H9 (cell line): ENCODE measurements at regions not wholly inside any gene's neighbourhood (a gene's known extent, or its start where the extent isn't known, plus 50 kb on each side); places are given as distances from the start of the nearest gene placed in this dataset.
"Not testable (repeated sequence)": the region's sequence is repeated elsewhere in the genome, so short reads cannot be mapped to it uniquely, and the experiment has no call there.

ENCODE experiments used
- DNase-seq: peaks from one replicate; pipeline ENCODE4 v3.0.0-alpha.2; 2017
- H2AFZ ChIP-seq: one replicate; pipeline ENCODE4 v1.6.1; 2013; ENCODE audit warnings: mild to moderate bottlenecking, low read length, control low read depth, moderate library complexity
- H2AK5ac ChIP-seq: 2 replicates; pipeline ENCODE4 v1.6.1; 2013; ENCODE audit warnings: low read length, control low read depth, mixed read lengths; ENCODE audit not compliant: insufficient read length
- H2BK120ac ChIP-seq: one replicate; pipeline ENCODE4 v1.6.1; 2013; ENCODE audit warnings: low read depth, mild to moderate bottlenecking, low read length, control low read depth, inconsistent platforms; ENCODE audit not compliant: poor library complexity, severe bottlenecking
- H2BK12ac ChIP-seq: 2 replicates; pipeline ENCODE4 v1.6.1; 2013; ENCODE audit warnings: low read length, control low read depth, mixed read lengths, low read depth; ENCODE audit not compliant: insufficient read length
- H2BK15ac ChIP-seq: 2 replicates; pipeline ENCODE4 v1.6.1; 2013; ENCODE audit warnings: low read depth, low read length, control low read depth
- H2BK20ac ChIP-seq: one replicate; pipeline ENCODE4 v1.6.1; 2013; ENCODE audit warnings: low read depth, mild to moderate bottlenecking, low read length, control low read depth, inconsistent platforms; ENCODE audit not compliant: poor library complexity, severe bottlenecking
- H2BK5ac ChIP-seq: 2 replicates; pipeline ENCODE4 v1.6.1; 2013; ENCODE audit warnings: low read length, control low read depth, mixed read lengths; ENCODE audit not compliant: insufficient read length
- H3K14ac ChIP-seq: 2 replicates; pipeline ENCODE4 v1.6.1; 2013; ENCODE audit warnings: low read length, control low read depth; ENCODE audit not compliant: insufficient read depth
- H3K18ac ChIP-seq: 2 replicates; pipeline ENCODE4 v1.6.1; 2013; ENCODE audit warnings: low read depth, mild to moderate bottlenecking, mixed read lengths, low read length, control low read depth; ENCODE audit not compliant: insufficient read length
- H3K23ac ChIP-seq: 2 replicates; pipeline ENCODE4 v1.6.1; 2013; ENCODE audit warnings: low read length, control low read depth, mixed read lengths, low read depth; ENCODE audit not compliant: insufficient read length
- H3K23me2 ChIP-seq: 2 replicates; pipeline ENCODE4 v1.6.1; 2013; ENCODE audit warnings: low read depth, mild to moderate bottlenecking, mixed read lengths, low read length, control low read depth; ENCODE audit not compliant: insufficient read length, poor library complexity, severe bottlenecking
- H3K27ac ChIP-seq: 2 replicates; pipeline ENCODE4 v1.5.1; 2013; ENCODE audit warnings: low read length, control low read depth, mixed read lengths, low read depth; ENCODE audit not compliant: insufficient read length
- H3K27me3 ChIP-seq: 2 replicates; pipeline ENCODE4 v1.6.1; 2013; ENCODE audit warnings: low read length, control low read depth, inconsistent platforms; ENCODE audit not compliant: insufficient read depth
- H3K4ac ChIP-seq: 2 replicates; pipeline ENCODE4 v1.6.1; 2013; ENCODE audit warnings: low read depth, mild to moderate bottlenecking, control low read depth, inconsistent platforms, low read length, moderate library complexity
- H3K4me1 ChIP-seq: 2 replicates; pipeline ENCODE4 v1.6.1; 2013; ENCODE audit warnings: low read length, control low read depth, inconsistent platforms; ENCODE audit not compliant: insufficient read depth
- H3K4me2 ChIP-seq: 2 replicates; pipeline ENCODE4 v1.6.1; 2013; ENCODE audit warnings: low read length, control low read depth, mixed read lengths; ENCODE audit not compliant: insufficient read length, insufficient read depth
- H3K56ac ChIP-seq: 2 replicates; pipeline ENCODE4 v1.6.1; 2013; ENCODE audit warnings: low read depth, mild to moderate bottlenecking, mixed read lengths, low read length, control low read depth; ENCODE audit not compliant: insufficient read length
- H3K79me1 ChIP-seq: 2 replicates; pipeline ENCODE4 v1.6.1; 2013; ENCODE audit warnings: low read depth, mild to moderate bottlenecking, moderate library complexity, low read length, control low read depth, inconsistent platforms; ENCODE audit not compliant: insufficient read depth, poor library complexity, severe bottlenecking
- H3K79me2 ChIP-seq: 2 replicates; pipeline ENCODE4 v1.6.1; 2013; ENCODE audit warnings: low read length, control low read depth, inconsistent platforms; ENCODE audit not compliant: insufficient read depth
- H3K9ac ChIP-seq: 2 replicates; pipeline ENCODE4 v1.6.1; 2013; ENCODE audit warnings: low read length, control low read depth, mixed read lengths; ENCODE audit not compliant: insufficient read length; ENCODE audit errors: extremely low read depth
- H3K9me3 ChIP-seq: one replicate; pipeline ENCODE4 v1.6.1; 2013; ENCODE audit warnings: low read depth, low read length, inconsistent platforms; ENCODE audit not compliant: control insufficient read depth
- H3T11ph ChIP-seq: one replicate; pipeline ENCODE4 v1.6.1; 2013; ENCODE audit warnings: mild to moderate bottlenecking, low read length, control low read depth, inconsistent platforms
- H4K20me1 ChIP-seq: one replicate; pipeline ENCODE4 v1.6.1; 2013; ENCODE audit not compliant: control insufficient read depth, insufficient read length, insufficient read depth
- H4K5ac ChIP-seq: 2 replicates; pipeline ENCODE4 v1.6.1; 2013; ENCODE audit warnings: low read depth, mild to moderate bottlenecking, mixed read lengths, low read length, control low read depth; ENCODE audit not compliant: insufficient read length
- H4K8ac ChIP-seq: replicated peaks from 2 replicates; pipeline ENCODE4 v1.6.1; 2013; ENCODE audit warnings: low read length, control low read depth, mixed read lengths, low read depth; ENCODE audit not compliant: insufficient read length
- H4K91ac ChIP-seq: 2 replicates; pipeline ENCODE4 v1.6.1; 2013; ENCODE audit warnings: low read depth, mild to moderate bottlenecking, moderate library complexity, mixed read lengths, low read length, control low read depth; ENCODE audit not compliant: insufficient read length
- H3K27ac Mint-ChIP-seq, 3 experiments: 2 replicates in 2 of 3; 3 replicates in 1 of 3; pipeline ENCODE4 v1.8.0; 2020 to 2021; ENCODE audit warnings: mixed read lengths in 3 of 3, mild to moderate bottlenecking in 1 of 3, moderate library complexity in 1 of 3
- H3K27me3 Mint-ChIP-seq: 2 replicates; pipeline ENCODE4 v1.8.0; 2021; ENCODE audit warnings: low read depth, mild to moderate bottlenecking, moderate library complexity, mixed read lengths
- H3K36me3 Mint-ChIP-seq, 3 experiments: 2 replicates in 2 of 3; 3 replicates in 1 of 3; pipeline ENCODE4 v1.8.0; 2020 to 2021; ENCODE audit warnings: low read depth in 3 of 3, mixed read lengths in 3 of 3; ENCODE audit not compliant: insufficient read depth in 1 of 3
- H3K4me1 Mint-ChIP-seq, 2 experiments: 2 replicates each; pipeline ENCODE4 v1.8.0; 2020; ENCODE audit warnings: mixed read lengths in 2 of 2
- H3K4me3 Mint-ChIP-seq, 2 experiments: 2 replicates in 1 of 2; 3 replicates in 1 of 2; pipeline ENCODE4 v1.8.0; 2020 to 2021; ENCODE audit warnings: mild to moderate bottlenecking in 2 of 2, mixed read lengths in 2 of 2, moderate library complexity in 1 of 2
- H3K9me3 Mint-ChIP-seq, 2 experiments: 2 replicates in 1 of 2; 3 replicates in 1 of 2; pipeline ENCODE4 v1.8.0; 2020; ENCODE audit warnings: mild to moderate bottlenecking in 2 of 2, mixed read lengths in 2 of 2, moderate library complexity in 1 of 2
- WGBS: extraction: QIAGEN DNeasy Blood & Tissue Kit; methylation state at CpG from one replicate; pipeline ENCODE4 v1.1.7; 2013; ENCODE audit warnings: missing lambda C conversion rate, low lambda C conversion rate, mixed read lengths; ENCODE audit not compliant: insufficient read length; ENCODE audit errors: extremely low coverage; 5-methylcytosine and 5-hydroxymethylcytosine counted together

DNA sequence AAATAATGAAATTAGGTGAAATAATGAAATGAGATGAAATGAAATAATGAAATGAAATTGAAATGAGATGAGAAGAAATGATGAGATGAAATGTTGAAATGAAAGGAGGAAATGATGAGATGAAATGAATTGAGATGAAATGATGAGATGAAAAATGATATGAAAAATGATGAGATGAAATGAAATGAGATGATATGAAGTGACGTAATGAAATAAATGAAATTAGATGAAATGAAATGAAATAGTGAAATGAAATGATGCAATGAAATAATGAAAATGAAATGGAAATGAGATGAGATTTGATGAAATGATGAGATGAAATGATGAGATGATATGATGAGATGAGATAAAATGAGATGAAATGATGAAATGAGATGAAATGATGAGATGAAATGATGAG lies 651.9 kb downstream of the ZNF37A start:
- H3K23me2 ChIP-seq, H3K4me2 ChIP-seq, H3K4me1 Mint-ChIP-seq, H2AFZ ChIP-seq, H4K5ac ChIP-seq, H3K27me3 ChIP-seq, H3K56ac ChIP-seq, H4K91ac ChIP-seq, H2AK5ac ChIP-seq, H3K4me3 Mint-ChIP-seq, H3K4ac ChIP-seq, H2BK15ac ChIP-seq, H3K27ac ChIP-seq, H3K14ac ChIP-seq, H2BK120ac ChIP-seq, H3K27ac Mint-ChIP-seq, H3K4me1 ChIP-seq, H3K79me1 ChIP-seq, H4K8ac ChIP-seq, H3T11ph ChIP-seq, H3K9ac ChIP-seq, H3K27me3 Mint-ChIP-seq, H2BK5ac ChIP-seq, H4K20me1 ChIP-seq, H3K18ac ChIP-seq, H3K79me2 ChIP-seq, DNase-seq, H3K23ac ChIP-seq, H2BK12ac ChIP-seq, H2BK20ac ChIP-seq: not testable (repeated sequence)
- WGBS, result 0% methylated on average over 1 of the region's 1 CpG
- Mint-ChIP-seq H3K36me3 (peaks cover 0 to 11% (median 5%) of the 10 kb centered on the region in 3 experiments; a peak in 5 of 7 replicates), H3K9me3 (peaks cover 24 to 28% of the 10 kb centered on the region in 2 experiments)
- H3K9me3 ChIP-seq, result peaks cover 22% of the 10 kb centered on the region
